ENCODE measurements at regions not wholly inside any gene's neighbourhood (a gene's known extent, or its start where the extent isn't known, plus 50 kb on each side); places are given as distances from the start of the nearest gene placed in this dataset.

DNA sequence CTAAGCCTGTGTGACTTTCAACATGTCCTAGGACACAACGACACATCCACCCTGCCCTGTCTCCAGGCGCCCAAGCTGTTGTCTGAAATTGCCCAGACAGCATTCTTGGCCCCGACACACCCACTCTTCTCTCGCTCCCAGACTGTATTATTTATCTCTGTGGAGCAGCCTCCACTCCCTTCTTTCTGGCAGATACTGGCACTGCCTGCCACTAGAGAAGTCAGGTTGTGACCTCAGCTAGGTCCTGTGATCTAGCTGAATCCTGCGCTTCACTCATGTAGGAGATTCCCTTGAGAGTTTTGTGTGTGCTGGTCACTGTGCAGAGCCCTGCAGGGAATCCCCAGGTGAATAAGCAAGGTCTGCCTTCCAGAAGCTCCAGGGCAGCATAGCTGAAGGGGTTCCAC lies 77.1 kb upstream of the TNP1 start:
- TF ChIP-seq CTCF (conservative IDR thresholded peaks at IDR 0.05; ENCODE audit: low read depth in 2 of 2) (no peak), CREB1 (CRISPR knock-in tag; IDR thresholded peaks at IDR 0.05; ENCODE audit: low read depth) (no peak)
